B cell (primary cell): ENCODE measurements at regions not wholly inside any gene's neighbourhood (a gene's known extent, or its start where the extent isn't known, plus 50 kb on each side); places are given as distances from the start of the nearest gene placed in this dataset.

Experiments
- EZH2 ChIP-seq: IDR thresholded peaks from 2 replicates; pipeline ENCODE4 v1.6.1; 2012; ENCODE audit warnings: borderline replicate concordance, low read depth, mild to moderate bottlenecking, moderate library complexity, low read length; ENCODE audit not compliant: insufficient read depth, poor library complexity, severe bottlenecking
- TF ChIP-seq, protein P1 (sequence below): fragments of 200-600 bp; IDR thresholded peaks from one replicate; pipeline ENCODE4 v1.8.0; 2022; ENCODE audit warnings: antibody characterized with exemption, mild to moderate bottlenecking

DNA sequence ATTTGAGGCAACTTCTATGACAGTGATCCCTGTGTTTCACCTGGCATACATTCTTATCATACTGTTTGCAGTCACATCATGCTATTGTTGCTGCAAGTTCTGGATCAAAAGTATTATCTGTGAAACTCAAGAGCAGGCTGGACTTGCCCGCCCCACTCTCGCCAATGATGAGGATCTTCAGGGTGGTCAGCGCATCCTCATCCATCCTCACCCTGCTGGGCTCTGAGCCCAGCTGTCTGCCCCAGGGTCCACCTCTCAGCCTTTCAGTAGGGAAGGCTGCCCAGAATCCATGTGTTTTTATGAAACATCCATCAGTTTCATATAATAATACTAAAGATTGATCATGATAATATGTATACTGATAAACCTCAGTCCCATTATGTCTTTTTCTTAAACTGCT lies 55.4 kb upstream of the KIF5B start:
- TF ChIP-seq, protein P1, sequence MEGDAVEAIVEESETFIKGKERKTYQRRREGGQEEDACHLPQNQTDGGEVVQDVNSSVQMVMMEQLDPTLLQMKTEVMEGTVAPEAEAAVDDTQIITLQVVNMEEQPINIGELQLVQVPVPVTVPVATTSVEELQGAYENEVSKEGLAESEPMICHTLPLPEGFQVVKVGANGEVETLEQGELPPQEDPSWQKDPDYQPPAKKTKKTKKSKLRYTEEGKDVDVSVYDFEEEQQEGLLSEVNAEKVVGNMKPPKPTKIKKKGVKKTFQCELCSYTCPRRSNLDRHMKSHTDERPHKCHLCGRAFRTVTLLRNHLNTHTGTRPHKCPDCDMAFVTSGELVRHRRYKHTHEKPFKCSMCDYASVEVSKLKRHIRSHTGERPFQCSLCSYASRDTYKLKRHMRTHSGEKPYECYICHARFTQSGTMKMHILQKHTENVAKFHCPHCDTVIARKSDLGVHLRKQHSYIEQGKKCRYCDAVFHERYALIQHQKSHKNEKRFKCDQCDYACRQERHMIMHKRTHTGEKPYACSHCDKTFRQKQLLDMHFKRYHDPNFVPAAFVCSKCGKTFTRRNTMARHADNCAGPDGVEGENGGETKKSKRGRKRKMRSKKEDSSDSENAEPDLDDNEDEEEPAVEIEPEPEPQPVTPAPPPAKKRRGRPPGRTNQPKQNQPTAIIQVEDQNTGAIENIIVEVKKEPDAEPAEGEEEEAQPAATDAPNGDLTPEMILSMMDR = no peak
- TF ChIP-seq EZH2 = no peak
